22Rv1 (cell line): ENCODE measurements at regions not wholly inside any gene's neighbourhood (a gene's known extent, or its start where the extent isn't known, plus 50 kb on each side); places are given as distances from the start of the nearest gene placed in this dataset.
"Not testable (repeated sequence)": the region's sequence is repeated elsewhere in the genome, so short reads cannot be mapped to it uniquely, and the experiment has no call there.

Experiments used
- H3K27ac ChIP-seq: fragments of 450-650 bp; 2 replicates; pipeline ENCODE4 v1.5.1; 2017
- ZFX ChIP-seq: fragments of 450-650 bp; IDR thresholded peaks from 2 replicates; pipeline ENCODE4 v1.6.1; 2017; ENCODE audit warnings: antibody characterized with exemption, borderline replicate concordance
- TF ChIP-seq, protein P1 (sequence below): fragments of 450-650 bp; IDR thresholded peaks from 2 replicates; pipeline ENCODE4 v1.5.1; 2017; ENCODE audit warnings: mild to moderate bottlenecking

DNA sequence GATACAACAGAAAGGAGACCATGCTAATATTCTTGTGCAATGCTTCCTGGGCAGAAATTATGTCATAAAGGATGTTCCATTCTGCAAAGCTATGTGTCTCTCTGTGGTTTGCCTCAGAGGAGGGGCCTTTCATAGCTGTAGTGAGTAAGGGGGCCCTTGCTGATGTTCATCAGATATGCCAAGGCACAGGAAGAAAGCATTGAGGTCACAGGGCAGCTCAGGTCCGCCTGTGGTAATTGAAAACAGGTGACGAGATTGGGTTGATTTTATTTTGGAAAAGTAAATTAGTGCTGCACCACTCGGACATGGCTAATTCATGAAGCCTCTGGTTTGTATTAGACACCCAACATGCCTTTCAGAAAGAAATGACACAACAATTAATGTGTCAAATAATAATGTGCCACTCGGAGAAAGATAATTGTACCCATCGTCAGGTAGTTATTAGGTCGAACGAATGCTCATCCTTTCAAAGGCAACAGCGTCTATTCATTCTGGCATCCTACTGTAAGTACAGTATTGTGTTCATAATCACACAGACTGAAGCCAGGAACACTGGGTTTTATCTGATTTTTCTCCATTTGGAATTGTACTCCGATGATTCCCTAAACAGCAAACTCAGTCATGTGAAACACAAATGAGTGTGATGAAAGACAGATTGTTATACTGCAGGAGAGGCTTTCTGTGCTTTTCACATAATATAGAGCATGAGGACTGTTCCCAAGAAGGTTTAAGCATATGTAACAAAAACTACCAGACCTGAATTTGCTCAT lies 421.6 kb upstream of the KLF12 start:
- TF ChIP-seq ZFX = no peak
- TF ChIP-seq, protein P1, sequence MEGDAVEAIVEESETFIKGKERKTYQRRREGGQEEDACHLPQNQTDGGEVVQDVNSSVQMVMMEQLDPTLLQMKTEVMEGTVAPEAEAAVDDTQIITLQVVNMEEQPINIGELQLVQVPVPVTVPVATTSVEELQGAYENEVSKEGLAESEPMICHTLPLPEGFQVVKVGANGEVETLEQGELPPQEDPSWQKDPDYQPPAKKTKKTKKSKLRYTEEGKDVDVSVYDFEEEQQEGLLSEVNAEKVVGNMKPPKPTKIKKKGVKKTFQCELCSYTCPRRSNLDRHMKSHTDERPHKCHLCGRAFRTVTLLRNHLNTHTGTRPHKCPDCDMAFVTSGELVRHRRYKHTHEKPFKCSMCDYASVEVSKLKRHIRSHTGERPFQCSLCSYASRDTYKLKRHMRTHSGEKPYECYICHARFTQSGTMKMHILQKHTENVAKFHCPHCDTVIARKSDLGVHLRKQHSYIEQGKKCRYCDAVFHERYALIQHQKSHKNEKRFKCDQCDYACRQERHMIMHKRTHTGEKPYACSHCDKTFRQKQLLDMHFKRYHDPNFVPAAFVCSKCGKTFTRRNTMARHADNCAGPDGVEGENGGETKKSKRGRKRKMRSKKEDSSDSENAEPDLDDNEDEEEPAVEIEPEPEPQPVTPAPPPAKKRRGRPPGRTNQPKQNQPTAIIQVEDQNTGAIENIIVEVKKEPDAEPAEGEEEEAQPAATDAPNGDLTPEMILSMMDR = no peak
- H3K27ac ChIP-seq = no peak overlapping the region

DNA sequence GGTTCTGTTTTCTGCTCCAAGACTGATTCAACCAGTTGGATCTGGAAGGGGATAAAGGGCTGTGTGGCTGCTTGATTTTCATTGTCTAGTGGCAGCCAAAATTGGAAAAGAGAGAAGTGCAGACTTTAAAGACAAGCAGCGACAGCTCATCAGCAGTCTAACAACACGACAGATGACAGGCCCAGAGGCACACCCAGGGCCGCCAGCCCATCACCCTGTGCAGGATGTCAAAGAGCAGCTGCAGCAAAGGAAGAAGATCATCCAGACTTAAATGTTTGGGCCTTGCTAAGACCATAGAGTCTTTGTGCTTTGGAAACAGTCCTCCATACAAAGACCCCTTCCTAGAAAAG lies 421.0 kb upstream of the KLF12 start:
- H3K27ac ChIP-seq = no peak overlapping the region
- TF ChIP-seq ZFX = no peak
- TF ChIP-seq, protein P1 = no peak

DNA sequence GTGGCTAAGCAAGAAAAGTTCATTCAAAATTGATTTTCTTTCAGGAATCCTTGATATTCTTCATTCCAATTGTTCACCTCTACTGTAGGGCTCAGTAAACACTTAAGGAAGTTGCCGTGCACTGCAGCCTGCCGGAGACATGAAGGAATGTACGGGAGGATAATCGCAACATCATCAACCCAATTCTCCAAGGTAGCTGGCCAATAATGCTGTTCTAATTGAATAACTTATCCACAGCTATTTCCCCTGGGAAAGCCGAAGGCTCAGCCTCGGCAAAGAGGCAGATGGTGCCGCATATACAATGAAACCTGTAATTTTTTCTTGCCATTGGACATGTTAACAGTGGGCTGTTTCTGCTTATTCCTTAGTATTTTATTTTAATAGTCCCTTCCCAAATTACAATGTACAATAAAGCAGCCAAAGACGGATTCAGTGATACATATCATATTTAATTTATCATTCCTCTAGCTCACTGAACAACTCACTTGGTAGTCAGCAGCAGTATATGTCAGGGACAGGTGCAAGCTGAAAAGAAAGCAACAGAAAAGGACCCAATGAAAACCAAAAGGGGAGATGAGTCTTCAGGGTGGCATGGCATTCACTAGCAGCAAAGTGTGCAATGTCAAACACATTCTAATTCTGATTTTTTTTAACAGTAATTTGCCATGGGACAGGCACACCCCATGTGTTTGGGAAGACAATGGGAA lies 420.5 kb upstream of the KLF12 start:
- H3K27ac ChIP-seq = no peak overlapping the region
- TF ChIP-seq ZFX = no peak
- TF ChIP-seq, protein P1 = no peak

DNA sequence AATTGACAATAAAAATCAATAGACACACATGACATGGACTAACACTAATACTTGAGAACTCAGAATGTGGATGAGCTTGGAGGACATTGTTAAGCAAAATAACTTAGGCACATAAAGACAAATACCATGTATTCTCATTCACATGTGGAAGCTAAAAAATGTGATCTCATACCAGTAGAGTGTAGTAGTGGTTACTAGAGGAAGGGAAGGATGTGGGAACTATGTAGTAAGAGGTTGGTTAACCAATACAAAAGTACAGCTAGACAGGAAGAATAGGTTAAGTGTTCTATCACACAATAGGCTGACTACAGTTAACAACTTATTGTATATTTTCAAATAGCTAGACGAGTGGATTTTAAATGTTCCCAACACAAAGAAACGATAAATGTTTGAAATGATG lies 415.8 kb upstream of the KLF12 start:
- TF ChIP-seq, protein P1 = no peak
- no peak for TF ChIP-seq ZFX
- H3K27ac ChIP-seq = no peak overlapping the region

DNA sequence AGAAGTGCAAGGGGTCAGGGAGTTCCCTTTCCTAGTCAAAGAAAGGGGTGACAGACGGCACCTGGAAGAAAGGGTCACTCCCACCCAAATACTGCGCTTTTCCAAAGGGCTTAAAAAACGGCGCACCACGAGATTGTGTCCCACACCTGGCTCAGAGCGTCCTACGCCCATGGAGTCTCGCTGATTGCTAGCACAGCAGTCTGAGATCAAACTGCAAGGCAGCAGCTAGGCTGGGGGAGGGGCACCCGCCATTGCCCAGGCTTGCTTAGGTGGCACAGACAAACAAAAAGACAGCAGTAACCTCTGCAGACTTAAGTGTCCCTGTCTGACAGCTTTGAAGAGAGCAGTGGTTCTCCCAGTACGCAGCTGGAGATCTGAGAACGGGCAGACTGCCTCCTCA lies 402.4 kb upstream of the KLF12 start:
- H3K27ac ChIP-seq = not testable (repeated sequence)

DNA sequence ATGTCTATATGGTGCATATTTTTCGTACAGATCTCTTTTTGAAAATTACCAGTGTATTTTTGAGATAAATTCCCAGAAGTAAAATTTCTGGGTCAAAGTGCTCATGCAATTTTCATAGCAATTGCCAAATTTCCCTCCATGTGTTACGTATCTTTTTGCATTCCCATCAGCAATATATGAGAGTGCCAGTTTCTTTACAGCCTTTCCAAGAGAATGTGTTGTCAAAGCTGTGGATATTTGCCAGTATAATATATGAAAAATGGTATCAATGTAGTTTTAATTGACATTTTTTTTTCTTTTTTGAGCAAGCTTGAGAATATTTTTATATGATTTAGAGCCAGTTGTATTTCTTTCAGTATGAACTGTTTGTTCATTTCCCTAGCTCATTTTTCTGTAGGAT lies 399.0 kb upstream of the KLF12 start:
- TF ChIP-seq, protein P1 = no peak
- TF ChIP-seq ZFX = no peak

DNA sequence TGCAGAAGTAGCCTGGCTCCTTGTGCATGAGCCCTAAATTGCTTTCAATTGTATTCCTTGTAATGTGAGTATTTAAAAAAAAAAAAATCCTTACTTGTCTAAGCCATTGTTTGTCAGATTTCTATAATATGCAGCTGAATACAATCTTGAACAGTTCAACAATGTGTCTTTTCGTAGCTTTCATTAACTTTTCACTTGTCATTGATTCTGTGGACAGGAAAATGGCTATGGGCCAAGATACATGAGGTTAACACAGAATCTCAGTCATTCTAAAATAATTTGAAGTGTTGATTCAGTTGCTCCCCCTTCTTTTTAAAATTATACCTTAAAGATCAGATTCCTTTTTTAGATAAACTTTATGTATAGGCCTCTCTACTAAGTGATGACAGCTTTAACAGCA lies 395.8 kb upstream of the KLF12 start:
- no peak for TF ChIP-seq ZFX
- TF ChIP-seq, protein P1 = no peak
- H3K27ac ChIP-seq = no peak overlapping the region

More for the DNA sequence above, 399.0 kb upstream of the KLF12 start:
- H3K27ac ChIP-seq = no peak overlapping the region
